Epithelial cell of esophagus (primary cell): ENCODE measurements at regions not wholly inside any gene's neighbourhood (a gene's known extent, or its start where the extent isn't known, plus 50 kb on each side); places are given as distances from the start of the nearest gene placed in this dataset.

ENCODE experiments used
- DNase-seq: peaks from one replicate; pipeline ENCODE4 v3.0.0; 2010; ENCODE audit warnings: low read depth
- H3K4me3 ChIP-seq: 2 replicates; pipeline ENCODE4 v1.5.1; 2011; ENCODE audit warnings: mild to moderate bottlenecking, low read length, control low read depth
- TF ChIP-seq, protein P1 (sequence below): IDR thresholded peaks from 2 replicates; pipeline ENCODE4 v1.5.1; 2011; ENCODE audit warnings: low read depth, mild to moderate bottlenecking, low read length, control low read depth, inconsistent platforms; ENCODE audit not compliant: insufficient read depth; ENCODE audit errors: missing control alignments

DNA sequence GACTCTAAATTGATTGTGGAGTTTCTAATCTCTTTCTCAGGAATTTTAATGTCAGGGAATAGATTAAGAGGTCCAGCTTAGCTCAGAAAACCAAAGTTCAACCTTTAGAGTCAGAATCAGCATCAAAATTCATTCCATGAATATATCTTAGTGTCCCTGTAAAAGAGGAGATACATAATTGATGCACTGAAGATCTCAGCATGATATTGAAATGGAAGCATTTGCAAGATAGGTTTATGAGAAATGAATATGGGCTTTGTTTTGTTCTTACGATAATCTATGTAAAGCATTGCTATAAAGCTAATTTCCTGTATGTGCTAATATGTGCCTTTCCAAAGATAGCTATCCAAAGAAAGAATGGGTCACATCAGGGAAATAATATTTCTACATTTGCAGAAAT is 404.5 kb upstream of the HSF2 start:
- DNase-seq = no peak
- H3K4me3 ChIP-seq = no peak overlapping the region
- TF ChIP-seq, protein P1, sequence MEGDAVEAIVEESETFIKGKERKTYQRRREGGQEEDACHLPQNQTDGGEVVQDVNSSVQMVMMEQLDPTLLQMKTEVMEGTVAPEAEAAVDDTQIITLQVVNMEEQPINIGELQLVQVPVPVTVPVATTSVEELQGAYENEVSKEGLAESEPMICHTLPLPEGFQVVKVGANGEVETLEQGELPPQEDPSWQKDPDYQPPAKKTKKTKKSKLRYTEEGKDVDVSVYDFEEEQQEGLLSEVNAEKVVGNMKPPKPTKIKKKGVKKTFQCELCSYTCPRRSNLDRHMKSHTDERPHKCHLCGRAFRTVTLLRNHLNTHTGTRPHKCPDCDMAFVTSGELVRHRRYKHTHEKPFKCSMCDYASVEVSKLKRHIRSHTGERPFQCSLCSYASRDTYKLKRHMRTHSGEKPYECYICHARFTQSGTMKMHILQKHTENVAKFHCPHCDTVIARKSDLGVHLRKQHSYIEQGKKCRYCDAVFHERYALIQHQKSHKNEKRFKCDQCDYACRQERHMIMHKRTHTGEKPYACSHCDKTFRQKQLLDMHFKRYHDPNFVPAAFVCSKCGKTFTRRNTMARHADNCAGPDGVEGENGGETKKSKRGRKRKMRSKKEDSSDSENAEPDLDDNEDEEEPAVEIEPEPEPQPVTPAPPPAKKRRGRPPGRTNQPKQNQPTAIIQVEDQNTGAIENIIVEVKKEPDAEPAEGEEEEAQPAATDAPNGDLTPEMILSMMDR = no peak

DNA sequence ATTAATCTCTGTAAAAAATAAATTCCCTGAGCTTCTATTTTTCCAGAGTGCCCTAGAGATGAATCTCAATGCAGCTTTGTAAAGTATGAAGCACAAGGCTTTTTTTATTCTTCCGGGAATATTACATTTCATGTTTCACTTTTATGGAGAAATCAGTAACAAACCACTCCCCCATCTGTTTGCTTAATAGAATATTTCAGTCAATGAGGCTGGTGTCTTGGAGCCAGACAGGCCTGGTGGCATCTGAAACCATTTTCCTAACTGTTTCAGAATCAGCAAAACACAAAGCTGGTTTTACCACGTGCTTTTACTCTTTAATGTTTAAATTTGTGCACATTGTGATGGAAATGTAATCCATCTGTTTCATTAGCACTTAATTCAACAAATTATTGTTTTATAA is 400.8 kb upstream of the HSF2 start:
- TF ChIP-seq, protein P1 = no peak
- no peak overlapping the region for H3K4me3 ChIP-seq
- DNase-seq = no peak

GRCh38 chr6:121999456-122000065 is 399.9 kb upstream of the HSF2 start:
- DNase-seq = no peak
- H3K4me3 ChIP-seq = no peak overlapping the region
- TF ChIP-seq, protein P1 = no peak

- H3K4me3 ChIP-seq = no peak overlapping the region
- DNase-seq = no peak
- TF ChIP-seq, protein P1 = no peak
Observed at GRCh38 chr6:122005661-122006060, 393.8 kb upstream of the HSF2 start.

DNA sequence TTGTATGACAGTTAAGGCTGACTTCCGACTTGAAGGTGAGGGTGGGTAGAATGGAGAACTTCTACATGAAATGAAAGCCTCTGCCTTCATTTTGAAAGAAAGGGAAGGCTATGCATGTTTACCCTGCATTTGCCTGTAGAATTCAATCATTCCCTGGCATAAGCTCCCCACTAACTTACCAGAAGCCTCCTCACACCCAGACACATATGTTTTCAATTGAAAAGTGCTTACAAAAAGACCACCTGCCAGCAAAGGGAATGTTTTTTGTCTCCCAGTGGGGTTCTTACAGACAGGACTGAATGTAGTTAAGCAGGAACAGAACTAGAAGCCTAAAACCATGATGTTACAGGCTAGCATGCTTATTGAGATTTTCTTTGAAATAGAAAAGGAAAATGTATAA is 392.1 kb upstream of the HSF2 start:
- TF ChIP-seq, protein P1 = no peak
- no peak overlapping the region for H3K4me3 ChIP-seq
- no peak for DNase-seq

DNA sequence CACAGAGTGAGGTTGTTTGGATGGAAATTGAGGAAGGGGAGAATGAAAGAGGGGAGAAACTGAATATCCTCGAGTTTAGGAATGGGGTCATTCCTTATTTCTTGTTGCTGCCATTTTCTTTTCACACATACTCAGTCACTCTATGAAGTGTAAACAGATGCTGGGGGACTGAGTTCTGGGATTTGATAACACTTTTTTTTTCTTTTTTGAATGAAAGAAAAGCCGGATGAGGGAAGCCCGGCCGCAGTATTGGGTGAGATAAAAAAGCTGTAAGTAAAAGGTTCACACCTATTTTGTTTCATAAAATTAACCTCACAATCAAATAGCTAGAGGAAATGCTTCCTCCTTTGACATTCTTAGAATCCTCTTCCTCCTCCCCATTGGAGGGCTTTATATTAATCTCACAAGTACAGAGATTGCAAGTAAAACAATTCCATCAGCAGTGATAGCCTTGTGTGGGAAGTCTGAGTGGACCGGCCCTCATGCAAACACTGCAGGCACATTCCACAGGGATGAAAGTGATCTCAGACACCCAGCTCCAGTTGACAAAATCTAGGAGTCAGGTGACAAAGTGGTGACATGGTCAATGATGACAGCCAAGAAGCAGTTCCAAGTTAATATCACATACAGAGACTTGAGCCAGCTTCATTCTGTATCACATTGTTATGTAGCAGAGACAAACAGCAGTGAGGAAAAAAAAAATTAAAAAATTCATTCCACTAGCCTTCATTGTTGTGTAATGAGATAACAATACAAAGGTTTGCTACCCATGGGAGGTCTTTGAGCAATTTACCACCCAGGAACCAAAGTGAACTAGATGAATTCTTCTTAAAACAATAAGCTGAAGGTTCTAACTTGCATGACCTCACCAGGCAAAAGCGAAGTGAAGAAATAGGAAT is 391.1 kb upstream of the HSF2 start:
- TF ChIP-seq, protein P1 = no peak
- DNase-seq = no peak
- no peak overlapping the region for H3K4me3 ChIP-seq
